ENCODE measurements at regions not wholly inside any gene's neighbourhood (a gene's known extent, or its start where the extent isn't known, plus 50 kb on each side); places are given as distances from the start of the nearest gene placed in this dataset.

DNA sequence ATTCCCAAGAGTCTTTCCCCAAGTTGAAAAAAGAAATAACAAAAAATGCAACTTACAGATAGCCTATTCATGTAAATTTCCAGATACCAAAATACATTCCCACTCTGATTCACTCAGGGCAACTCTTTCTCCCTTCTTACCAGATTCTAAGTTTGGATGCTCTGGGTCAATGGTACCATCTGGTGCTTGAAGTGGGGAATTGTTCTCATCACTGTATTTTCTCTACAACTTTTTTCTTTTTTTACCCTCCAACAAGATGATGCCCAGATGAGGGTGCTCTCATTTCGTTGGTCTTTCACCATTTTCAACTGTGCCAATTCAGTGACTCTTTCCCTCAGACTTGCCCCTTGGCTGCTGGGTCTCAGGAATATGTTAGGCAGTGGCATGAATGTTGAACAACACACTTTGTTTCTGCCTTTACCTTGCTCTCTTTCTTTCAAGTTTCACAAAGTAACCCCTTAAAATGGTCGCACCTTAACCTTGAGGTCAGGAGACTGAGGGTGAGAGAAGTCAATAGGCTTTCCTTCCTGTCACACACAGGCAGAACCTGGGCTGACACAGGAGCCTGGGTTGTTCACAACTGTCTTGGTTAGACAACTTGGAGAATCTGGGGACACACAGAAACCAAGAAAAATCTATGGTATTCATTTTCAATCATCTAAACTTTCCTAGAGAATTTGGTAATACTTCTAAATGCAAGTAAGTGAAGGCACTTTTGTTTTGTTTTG is 330.7 kb upstream of the SLCO3A1 start (continued):
- TF ChIP-seq, protein P1, sequence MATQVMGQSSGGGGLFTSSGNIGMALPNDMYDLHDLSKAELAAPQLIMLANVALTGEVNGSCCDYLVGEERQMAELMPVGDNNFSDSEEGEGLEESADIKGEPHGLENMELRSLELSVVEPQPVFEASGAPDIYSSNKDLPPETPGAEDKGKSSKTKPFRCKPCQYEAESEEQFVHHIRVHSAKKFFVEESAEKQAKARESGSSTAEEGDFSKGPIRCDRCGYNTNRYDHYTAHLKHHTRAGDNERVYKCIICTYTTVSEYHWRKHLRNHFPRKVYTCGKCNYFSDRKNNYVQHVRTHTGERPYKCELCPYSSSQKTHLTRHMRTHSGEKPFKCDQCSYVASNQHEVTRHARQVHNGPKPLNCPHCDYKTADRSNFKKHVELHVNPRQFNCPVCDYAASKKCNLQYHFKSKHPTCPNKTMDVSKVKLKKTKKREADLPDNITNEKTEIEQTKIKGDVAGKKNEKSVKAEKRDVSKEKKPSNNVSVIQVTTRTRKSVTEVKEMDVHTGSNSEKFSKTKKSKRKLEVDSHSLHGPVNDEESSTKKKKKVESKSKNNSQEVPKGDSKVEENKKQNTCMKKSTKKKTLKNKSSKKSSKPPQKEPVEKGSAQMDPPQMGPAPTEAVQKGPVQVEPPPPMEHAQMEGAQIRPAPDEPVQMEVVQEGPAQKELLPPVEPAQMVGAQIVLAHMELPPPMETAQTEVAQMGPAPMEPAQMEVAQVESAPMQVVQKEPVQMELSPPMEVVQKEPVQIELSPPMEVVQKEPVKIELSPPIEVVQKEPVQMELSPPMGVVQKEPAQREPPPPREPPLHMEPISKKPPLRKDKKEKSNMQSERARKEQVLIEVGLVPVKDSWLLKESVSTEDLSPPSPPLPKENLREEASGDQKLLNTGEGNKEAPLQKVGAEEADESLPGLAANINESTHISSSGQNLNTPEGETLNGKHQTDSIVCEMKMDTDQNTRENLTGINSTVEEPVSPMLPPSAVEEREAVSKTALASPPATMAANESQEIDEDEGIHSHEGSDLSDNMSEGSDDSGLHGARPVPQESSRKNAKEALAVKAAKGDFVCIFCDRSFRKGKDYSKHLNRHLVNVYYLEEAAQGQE (IDR thresholded peaks at IDR 0.05; ENCODE audit: borderline replicate concordance) = peak; percentile 88
- TF ChIP-seq, protein P1 (CRISPR knock-in tag; IDR thresholded peaks at IDR 0.05; ENCODE audit: low read depth) = no peak
- no peak for TF ChIP-seq SMAD3 (CRISPR knock-in tag; conservative IDR thresholded peaks at IDR 0.05)
- TF ChIP-seq, protein P2, sequence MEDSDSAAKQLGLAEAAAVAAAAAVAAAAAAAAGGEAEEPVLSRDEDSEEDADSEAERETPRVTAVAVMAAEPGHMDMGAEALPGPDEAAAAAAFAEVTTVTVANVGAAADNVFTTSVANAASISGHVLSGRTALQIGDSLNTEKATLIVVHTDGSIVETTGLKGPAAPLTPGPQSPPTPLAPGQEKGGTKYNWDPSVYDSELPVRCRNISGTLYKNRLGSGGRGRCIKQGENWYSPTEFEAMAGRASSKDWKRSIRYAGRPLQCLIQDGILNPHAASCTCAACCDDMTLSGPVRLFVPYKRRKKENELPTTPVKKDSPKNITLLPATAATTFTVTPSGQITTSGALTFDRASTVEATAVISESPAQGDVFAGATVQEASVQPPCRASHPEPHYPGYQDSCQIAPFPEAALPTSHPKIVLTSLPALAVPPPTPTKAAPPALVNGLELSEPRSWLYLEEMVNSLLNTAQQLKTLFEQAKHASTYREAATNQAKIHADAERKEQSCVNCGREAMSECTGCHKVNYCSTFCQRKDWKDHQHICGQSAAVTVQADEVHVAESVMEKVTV (CRISPR knock-in tag; IDR thresholded peaks at IDR 0.05) = peak; percentile 69
